SK-N-MC (cell line): ENCODE measurements at regions not wholly inside any gene's neighbourhood (a gene's known extent, or its start where the extent isn't known, plus 50 kb on each side); places are given as distances from the start of the nearest gene placed in this dataset.

Experiments used
- DNase-seq: peaks from one replicate; pipeline ENCODE4 v3.0.0-alpha.2; 2011; ENCODE audit warnings: low read depth, low spot score
- H3K27ac ChIP-seq: fragments of 200-600 bp; sonication (generic); 2 replicates; pipeline ENCODE4 v1.5.1; 2016; ENCODE audit warnings: mixed run types
- H3K36me3 ChIP-seq: fragments of 200-600 bp; sonication (generic); 2 replicates; pipeline ENCODE4 v1.6.1; 2017; ENCODE audit warnings: antibody characterized with exemption, low read length, mixed read lengths; ENCODE audit not compliant: insufficient read depth
- H3K4me3 ChIP-seq: fragments of 200-600 bp; sonication (generic); 2 replicates; pipeline ENCODE4 v1.5.1; 2016
- H3K9ac ChIP-seq: fragments of 200-600 bp; sonication (generic); 2 replicates; pipeline ENCODE4 v1.8.0; 2017; ENCODE audit warnings: mixed run types, mixed read lengths; ENCODE audit not compliant: insufficient read length
- H3K9me3 ChIP-seq: fragments of 200-600 bp; sonication (generic); 2 replicates; pipeline ENCODE4 v1.6.1; 2017; ENCODE audit warnings: low read depth, mild to moderate bottlenecking, antibody characterized with exemption, low read length, moderate library complexity, mixed read lengths
- EZH2 ChIP-seq: fragments of 200-600 bp; sonication (generic); IDR thresholded peaks from one replicate; pipeline ENCODE4 v1.6.1; 2017; ENCODE audit warnings: antibody characterized with exemption
- FOXP2 ChIP-seq: optimal IDR thresholded peaks from 2 replicates; pipeline ENCODE3; 2011; ENCODE audit warnings: mild to moderate bottlenecking, moderate library complexity; ENCODE audit not compliant: insufficient read depth; ENCODE audit errors: extremely low read length, control extremely low read depth
- POLR2AphosphoS5 ChIP-seq: IDR thresholded peaks from 2 replicates; pipeline ENCODE4 v1.6.1; 2012; ENCODE audit warnings: mild to moderate bottlenecking, low read depth, low read length, borderline replicate concordance

GRCh38 chr4:25575611-25576010, 80.0 kb upstream of the SLC34A2 start:
- DNase-seq = no peak
- Histone ChIP-seq H3K4me3 (no peak overlapping the region), H3K9me3 (no peaks in the 10 kb centered on the region), H3K36me3 (no peaks in the 10 kb centered on the region), H3K9ac (no peak overlapping the region), H3K27ac (no peak overlapping the region)
- TF ChIP-seq POLR2AphosphoS5 = no peak
- no peak for TF ChIP-seq FOXP2
- TF ChIP-seq EZH2 = no peak

- Histone ChIP-seq H3K36me3 (no peaks in the 10 kb centered on the region), H3K9me3 (no peaks in the 10 kb centered on the region), H3K27ac (no peak overlapping the region), H3K4me3 (no peak overlapping the region), H3K9ac (no peak overlapping the region)
- TF ChIP-seq POLR2AphosphoS5 (no peak), EZH2 (no peak), FOXP2 (no peak)
- DNase-seq = no peak
These were observed 77.2 kb upstream of the SLC34A2 start for GRCh38 chr4:25578432-25578831.

GRCh38 chr4:25580633-25581467, 74.8 kb upstream of the SLC34A2 start:
- Histone ChIP-seq H3K4me3 (no peak overlapping the region), H3K9me3 (no peaks in the 10 kb centered on the region), H3K9ac (no peak overlapping the region), H3K36me3 (no peaks in the 10 kb centered on the region), H3K27ac (no peak overlapping the region)
- TF ChIP-seq POLR2AphosphoS5 (no peak), EZH2 (no peak), FOXP2 (no peak)
- DNase-seq = no peak

GRCh38 chr4:25585901-25586523, 69.6 kb upstream of the SLC34A2 start:
- Histone ChIP-seq H3K36me3 (no peaks in the 10 kb centered on the region), H3K9ac (no peak overlapping the region), H3K9me3 (no peaks in the 10 kb centered on the region), H3K27ac (no peak overlapping the region), H3K4me3 (no peak overlapping the region)
- no peak for TF ChIP-seq FOXP2
- TF ChIP-seq POLR2AphosphoS5 = no peak
- no peak for TF ChIP-seq EZH2
- no peak for DNase-seq

DNA sequence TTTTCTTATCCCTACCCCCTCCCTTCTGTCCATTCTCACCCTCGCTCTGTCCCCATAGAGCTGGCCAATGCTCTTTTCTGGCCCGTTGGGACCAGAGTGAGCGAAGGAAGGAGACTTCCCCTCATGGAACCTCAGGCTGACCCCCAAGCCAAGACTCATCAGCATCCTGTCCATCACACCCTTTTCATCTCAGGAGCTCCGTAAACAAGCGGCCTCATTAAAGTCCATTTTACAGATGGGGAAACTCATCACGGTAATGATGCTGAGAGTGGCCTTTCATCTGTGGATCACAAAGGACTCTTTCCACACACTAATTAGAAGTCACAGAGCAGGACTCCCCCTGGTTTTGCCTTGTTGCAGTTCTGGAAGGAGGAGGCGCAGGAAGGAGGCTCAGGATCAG, 67.4 kb upstream of the SLC34A2 start:
- TF ChIP-seq POLR2AphosphoS5 (no peak), EZH2 (no peak), FOXP2 (no peak)
- DNase-seq = no peak
- Histone ChIP-seq H3K4me3 (no peak overlapping the region), H3K9ac (no peak overlapping the region), H3K27ac (no peak overlapping the region), H3K36me3 (no peaks in the 10 kb centered on the region), H3K9me3 (no peaks in the 10 kb centered on the region)

DNA sequence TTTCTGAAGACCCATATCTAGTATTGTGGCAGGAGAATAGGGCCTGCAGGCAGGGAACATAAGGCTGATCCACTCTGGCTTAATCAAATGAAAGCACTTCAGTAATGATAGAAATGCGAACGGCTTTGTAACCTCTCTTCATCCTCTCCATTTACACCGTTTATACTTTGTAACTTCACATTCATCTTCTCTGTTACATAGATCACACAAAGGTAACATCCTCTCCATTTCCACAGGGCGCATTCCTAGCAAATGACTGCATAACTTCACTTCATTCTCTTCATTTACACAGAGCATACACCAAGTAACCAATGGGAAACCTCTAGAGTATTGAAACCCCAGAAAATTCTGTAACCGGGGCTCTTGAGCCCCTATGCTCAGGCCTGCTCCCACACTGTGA, 65.5 kb upstream of the SLC34A2 start:
- no peak overlapping the region for H3K27ac ChIP-seq
- DNase-seq = no peak
- TF ChIP-seq EZH2 (no peak), POLR2AphosphoS5 (no peak), FOXP2 (no peak)
- H3K36me3 ChIP-seq = no peaks in the 10 kb centered on the region
- no peaks in the 10 kb centered on the region for H3K9me3 ChIP-seq
- no peak overlapping the region for H3K4me3 ChIP-seq
- H3K9ac ChIP-seq = no peak overlapping the region

DNA sequence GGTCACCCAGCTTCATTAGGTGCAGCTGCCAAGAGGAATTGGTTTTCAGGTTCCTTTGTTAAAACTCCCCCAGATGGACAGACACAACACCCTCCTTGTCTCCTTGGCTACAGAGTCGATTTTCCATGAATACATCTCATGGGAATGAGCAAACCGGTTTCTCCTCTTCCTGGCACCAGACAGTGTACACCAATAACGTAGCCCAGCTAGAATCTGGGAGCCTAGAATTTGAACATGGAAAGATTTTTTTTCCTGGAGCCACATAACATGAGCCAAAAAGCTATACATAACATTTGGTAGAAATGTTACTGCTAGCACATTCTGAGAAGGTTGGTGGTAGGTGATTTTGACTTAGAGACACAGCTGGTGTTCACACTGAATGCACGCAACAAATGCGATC, 62.9 kb upstream of the SLC34A2 start:
- TF ChIP-seq FOXP2 (no peak), POLR2AphosphoS5 (no peak), EZH2 (no peak)

More for the DNA sequence above, 62.9 kb upstream of the SLC34A2 start:
- no peak for DNase-seq
- Histone ChIP-seq H3K9me3 (no peaks in the 10 kb centered on the region), H3K9ac (no peak overlapping the region), H3K36me3 (no peaks in the 10 kb centered on the region), H3K27ac (no peak overlapping the region), H3K4me3 (no peak overlapping the region)
